Body of pancreas (tissue), 4 donors: ENCODE measurements at regions not wholly inside any gene's neighbourhood (a gene's known extent, or its start where the extent isn't known, plus 50 kb on each side); places are given as distances from the start of the nearest gene placed in this dataset.

Source experiments
- ATAC-seq: fragments of 150-250 bp; one replicate; pipeline ENCODE4 v1.9.1; 2016
- DNase-seq, 4 donors: peaks; one replicate each; pipeline ENCODE4 v3.0.0-alpha.2; 2019
- H3K27ac ChIP-seq, 4 donors: fragments of 200-600 bp; sonication (generic); 1 replicate in 3 of 4; 2 replicates in 1 of 4; pipeline versions ENCODE4 v1.5.1 to v1.6.1; 2016 to 2019; ENCODE audit warnings: mild to moderate bottlenecking in 1 of 4, mixed read lengths in 1 of 4, moderate library complexity in 1 of 4
- H3K27me3 ChIP-seq, 2 donors: fragments of 200-600 bp; sonication (generic); one replicate each; pipeline ENCODE4 v1.6.0; 2016; ENCODE audit warnings: mild to moderate bottlenecking in 1 of 2
- H3K36me3 ChIP-seq, 2 donors: fragments of 200-600 bp; sonication (generic); replicated peaks in 1 of 2; 2 replicates each; pipeline ENCODE4 v1.5.1; 2016; ENCODE audit warnings: low read depth in 2 of 2; ENCODE audit not compliant: insufficient read depth in 1 of 2
- H3K4me1 ChIP-seq: fragments of 200-600 bp; sonication (generic); one replicate; pipeline ENCODE4 v1.6.0; 2016
- H3K4me3 ChIP-seq, 2 donors: fragments of 200-600 bp; sonication (generic); 1 replicate in 1 of 2; 2 replicates in 1 of 2; pipeline ENCODE4 v1.5.1; 2016 to 2019
- H3K9me3 ChIP-seq, 3 donors: fragments of 200-600 bp; sonication (generic); 1 replicate in 2 of 3; 2 replicates in 1 of 3; pipeline ENCODE4 v1.5.1; 2016
- POLR2A ChIP-seq, 3 donors: fragments of 450-650 bp; IDR thresholded peaks; one replicate each; pipeline ENCODE4 v1.6.1; 2016; ENCODE audit warnings: antibody characterized with exemption in 3 of 3, mild to moderate bottlenecking in 2 of 3
- WGBS, 2 donors: methylation state at CpG; one replicate each; pipeline ENCODE4 v1.1.5; 2017; 5-methylcytosine and 5-hydroxymethylcytosine counted together
- intact Hi-C: fragments of 100-400 bp; cut with DNase I; formaldehyde crosslinking; loops from one replicate; pipeline ENCODE4 v1.15.1; 2023
- TF ChIP-seq, protein P1 (sequence below), 7 experiments: fragments of 450-650 bp in 4 of 7; fragments of 200-600 bp in 3 of 7; sonication (generic) in 3 of 7; IDR thresholded peaks; one replicate each; pipeline ENCODE4 v1.5.1; 2016 to 2019; ENCODE audit warnings: antibody characterized with exemption in 7 of 7

DNA sequence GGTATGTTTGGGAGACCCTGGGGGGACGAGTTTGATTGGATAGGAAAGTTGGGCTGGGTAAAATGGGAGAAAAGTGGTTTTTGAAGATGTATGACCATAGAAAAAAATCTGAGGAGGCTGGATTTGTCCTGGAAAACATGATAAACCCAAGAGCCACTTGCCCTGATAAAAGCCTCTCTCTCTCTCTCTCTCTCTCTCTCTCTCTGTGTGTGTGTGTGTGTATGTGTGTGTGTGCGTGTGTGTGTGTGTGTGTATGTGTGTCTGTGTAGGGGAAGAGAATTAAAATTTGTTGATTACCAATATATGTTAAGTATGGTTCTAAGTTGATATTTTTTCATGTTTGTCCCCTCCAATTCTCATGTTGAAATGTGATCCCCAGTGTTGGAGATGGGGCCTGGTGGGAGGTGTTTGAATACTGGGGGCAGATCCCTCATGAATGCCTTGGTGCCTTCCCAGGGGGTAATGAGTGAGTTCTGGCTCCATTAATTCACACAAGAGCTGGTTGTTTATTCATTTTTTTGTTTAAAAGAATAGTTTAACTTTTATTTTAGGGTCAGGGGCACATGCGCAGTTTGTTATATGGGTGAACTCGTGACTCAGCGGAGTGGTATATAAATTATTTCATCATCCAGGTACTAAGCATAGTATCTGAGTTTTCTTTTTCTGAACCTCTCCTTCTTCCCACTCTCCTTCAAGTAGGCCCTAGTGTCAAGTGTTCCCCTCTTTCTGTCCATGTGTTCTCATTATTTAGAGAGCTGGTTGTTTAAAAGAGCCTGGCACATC is 208.8 kb downstream of the TFAP2B start:
- intact Hi-C loops = no loop called here

GRCh38 chr6:51028276-51028675 is 209.6 kb downstream of the TFAP2B start:
- Histone ChIP-seq H3K36me3 (no peaks in the 10 kb centered on the region), H3K4me1 (no peaks in the 10 kb centered on the region), H3K4me3 (no peak overlapping the region), H3K27ac (no peak overlapping the region), H3K27me3 (no peaks in the 10 kb centered on the region), H3K9me3 (no peaks in the 10 kb centered on the region)
- 0 to 2% methylated on average over 1 of the region's 1 CpG for WGBS, 2 donors
- ATAC-seq (no peak), DNase-seq (no peak)
- TF ChIP-seq, protein P1, sequence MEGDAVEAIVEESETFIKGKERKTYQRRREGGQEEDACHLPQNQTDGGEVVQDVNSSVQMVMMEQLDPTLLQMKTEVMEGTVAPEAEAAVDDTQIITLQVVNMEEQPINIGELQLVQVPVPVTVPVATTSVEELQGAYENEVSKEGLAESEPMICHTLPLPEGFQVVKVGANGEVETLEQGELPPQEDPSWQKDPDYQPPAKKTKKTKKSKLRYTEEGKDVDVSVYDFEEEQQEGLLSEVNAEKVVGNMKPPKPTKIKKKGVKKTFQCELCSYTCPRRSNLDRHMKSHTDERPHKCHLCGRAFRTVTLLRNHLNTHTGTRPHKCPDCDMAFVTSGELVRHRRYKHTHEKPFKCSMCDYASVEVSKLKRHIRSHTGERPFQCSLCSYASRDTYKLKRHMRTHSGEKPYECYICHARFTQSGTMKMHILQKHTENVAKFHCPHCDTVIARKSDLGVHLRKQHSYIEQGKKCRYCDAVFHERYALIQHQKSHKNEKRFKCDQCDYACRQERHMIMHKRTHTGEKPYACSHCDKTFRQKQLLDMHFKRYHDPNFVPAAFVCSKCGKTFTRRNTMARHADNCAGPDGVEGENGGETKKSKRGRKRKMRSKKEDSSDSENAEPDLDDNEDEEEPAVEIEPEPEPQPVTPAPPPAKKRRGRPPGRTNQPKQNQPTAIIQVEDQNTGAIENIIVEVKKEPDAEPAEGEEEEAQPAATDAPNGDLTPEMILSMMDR (IDR thresholded peaks at IDR 0.05) = no peak
- no peak for TF ChIP-seq POLR2A (IDR thresholded peaks at IDR 0.05)
- intact Hi-C loops = no loop called here

More for the DNA sequence above, 208.8 kb downstream of the TFAP2B start:
- DNase-seq (no peak), ATAC-seq (no peak)
- no peaks in the 10 kb centered on the region for H3K9me3 ChIP-seq
- H3K36me3 ChIP-seq = no peaks in the 10 kb centered on the region
- no peak for TF ChIP-seq POLR2A (IDR thresholded peaks at IDR 0.05)
- TF ChIP-seq, protein P1 (IDR thresholded peaks at IDR 0.05) = no peak
- WGBS, 2 donors = 52 to 61% methylated on average over 5 of the region's 5 CpGs
- H3K27me3 ChIP-seq = no peaks in the 10 kb centered on the region
- no peak overlapping the region for H3K27ac ChIP-seq
- H3K4me1 ChIP-seq = no peaks in the 10 kb centered on the region
- no peak overlapping the region for H3K4me3 ChIP-seq

GRCh38 chr6:51029561-51029960 is 210.9 kb downstream of the TFAP2B start:
- no peaks in the 10 kb centered on the region for H3K36me3 ChIP-seq
- no peak for DNase-seq
- H3K4me3 ChIP-seq = no peak overlapping the region
- no peak for TF ChIP-seq POLR2A (IDR thresholded peaks at IDR 0.05)
- TF ChIP-seq, protein P1 (IDR thresholded peaks at IDR 0.05) = no peak
- ATAC-seq = no peak
- H3K4me1 ChIP-seq = no peaks in the 10 kb centered on the region
- H3K27me3 ChIP-seq = no peaks in the 10 kb centered on the region
- H3K9me3 ChIP-seq = no peaks in the 10 kb centered on the region
- 0 to 2% methylated on average over 1 of the region's 1 CpG for WGBS, 2 donors
- no peak overlapping the region for H3K27ac ChIP-seq
- intact Hi-C loops = no loop called here

GRCh38 chr6:51045548-51045947 is 226.9 kb downstream of the TFAP2B start:
- WGBS, 2 donors = 71% methylated on average over 2 of the region's 2 CpGs
- intact Hi-C loops = no loop called here
- TF ChIP-seq, protein P1 (IDR thresholded peaks at IDR 0.05) = no peak
- TF ChIP-seq POLR2A (IDR thresholded peaks at IDR 0.05) = no peak

More at GRCh38 chr6:51045548-51045947, 226.9 kb downstream of the TFAP2B start:
- Histone ChIP-seq H3K4me3 (no peak overlapping the region), H3K27ac (no peak overlapping the region), H3K9me3 (no peaks in the 10 kb centered on the region), H3K4me1 (no peaks in the 10 kb centered on the region), H3K36me3 (no peaks in the 10 kb centered on the region), H3K27me3 (no peaks in the 10 kb centered on the region)
- DNase-seq (no peak), ATAC-seq (no peak)
